ENCODE measurements at regions not wholly inside any gene's neighbourhood (a gene's known extent, or its start where the extent isn't known, plus 50 kb on each side); places are given as distances from the start of the nearest gene placed in this dataset.

- DNase-seq (ENCODE audit: low spot score), result no peak
- no peak for TF ChIP-seq CTCF (IDR thresholded peaks at IDR 0.05; ENCODE audit: extremely low read depth, missing control alignments)
Measured at GRCh38 chr13:65909501-65909900, 1320.6 kb downstream of the PCDH9 start.

GRCh38 chr13:65907666-65908525 lies 1322.2 kb downstream of the PCDH9 start:
- TF ChIP-seq CTCF (IDR thresholded peaks at IDR 0.05; ENCODE audit: extremely low read depth, missing control alignments), result no peak
- no peak for DNase-seq (ENCODE audit: low spot score)

- no peak for DNase-seq (ENCODE audit: low spot score)
- no peak for TF ChIP-seq CTCF (IDR thresholded peaks at IDR 0.05; ENCODE audit: extremely low read depth, missing control alignments)
Measured at GRCh38 chr13:65901723-65902122, 1328.4 kb downstream of the PCDH9 start.

GRCh38 chr13:65894049-65894448 lies 1336.1 kb downstream of the PCDH9 start:
- DNase-seq (ENCODE audit: low spot score), result no peak
- no peak for TF ChIP-seq CTCF (IDR thresholded peaks at IDR 0.05; ENCODE audit: extremely low read depth, missing control alignments)

GRCh38 chr13:65892859-65893258 lies 1337.3 kb downstream of the PCDH9 start:
- DNase-seq (ENCODE audit: low spot score), result no peak
- no peak for TF ChIP-seq CTCF (IDR thresholded peaks at IDR 0.05; ENCODE audit: extremely low read depth, missing control alignments)

- no peak for TF ChIP-seq CTCF (IDR thresholded peaks at IDR 0.05; ENCODE audit: extremely low read depth, missing control alignments)
- DNase-seq (ENCODE audit: low spot score), result no peak
Measured at GRCh38 chr13:65889368-65889767, 1340.8 kb downstream of the PCDH9 start.

GRCh38 chr13:65882810-65883209 lies 1347.3 kb downstream of the PCDH9 start:
- no peak for TF ChIP-seq CTCF (IDR thresholded peaks at IDR 0.05; ENCODE audit: extremely low read depth, missing control alignments)

More at GRCh38 chr13:65882810-65883209, 1347.3 kb downstream of the PCDH9 start:
- no peak for DNase-seq (ENCODE audit: low spot score)
